Hypothalamus (tissue), 51 donors: ENCODE measurements at regions not wholly inside any gene's neighbourhood (a gene's known extent, or its start where the extent isn't known, plus 50 kb on each side); places are given as distances from the start of the nearest gene placed in this dataset.

Source experiments
- DNase-seq, 51 donors: peaks; one replicate each; lab custom pipeline; 2025; lab: John Stamatoyannopoulos, UW

DNA sequence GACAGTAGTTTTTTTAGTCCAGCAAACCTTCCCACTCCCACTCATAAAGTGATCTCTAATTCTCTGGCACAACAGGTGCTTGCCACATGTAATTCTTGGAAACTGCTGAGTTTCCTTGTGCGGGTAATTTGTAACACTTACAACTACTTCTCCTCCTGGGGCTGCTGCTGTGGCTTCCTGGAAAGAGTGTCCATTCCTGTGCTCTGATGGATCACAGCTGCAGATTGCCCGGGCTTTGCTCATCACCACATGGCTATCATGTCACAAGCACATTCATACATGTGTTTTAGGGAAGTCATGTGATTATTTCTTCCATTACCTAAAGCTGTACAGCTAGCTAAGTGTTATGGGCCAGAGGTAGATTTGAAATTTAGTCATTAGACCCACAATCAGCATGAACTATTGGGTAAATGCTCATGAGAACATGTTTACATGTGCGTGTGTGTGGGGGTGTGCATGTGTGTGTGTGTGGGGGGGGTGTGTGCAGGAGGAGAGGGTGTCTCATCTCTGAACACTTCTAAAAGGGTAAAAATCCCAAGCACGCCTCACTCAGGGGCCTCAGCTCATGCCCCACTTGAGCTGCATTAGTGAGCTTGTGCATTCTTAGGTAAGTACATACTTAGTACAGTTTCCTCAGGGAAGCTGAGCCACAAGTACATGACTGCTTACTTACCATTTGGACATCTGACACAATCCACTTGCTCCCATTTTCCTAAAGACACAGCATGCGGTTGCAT, 118.1 kb upstream of the CCDC112 start:
- no peak for DNase-seq

DNA sequence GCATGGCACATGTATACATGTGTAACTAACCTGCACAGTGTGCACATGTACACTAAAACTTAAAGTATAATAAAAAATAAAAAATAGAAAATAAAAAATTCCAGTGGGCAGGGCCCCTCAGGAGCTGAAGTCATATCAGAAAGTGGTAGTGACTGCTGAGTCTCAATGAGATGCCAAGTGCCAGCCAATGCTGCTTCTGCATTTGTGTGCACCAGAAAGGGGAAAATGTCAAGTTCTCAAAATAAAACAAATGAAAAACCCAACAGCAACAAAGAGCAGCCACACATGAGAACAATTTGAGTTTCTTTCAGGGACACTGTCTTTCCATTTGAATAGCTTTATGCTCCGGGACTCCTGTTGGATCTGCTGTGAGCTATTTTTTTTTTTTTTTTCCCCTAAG, 117.2 kb upstream of the CCDC112 start:
- no peak for DNase-seq

DNA sequence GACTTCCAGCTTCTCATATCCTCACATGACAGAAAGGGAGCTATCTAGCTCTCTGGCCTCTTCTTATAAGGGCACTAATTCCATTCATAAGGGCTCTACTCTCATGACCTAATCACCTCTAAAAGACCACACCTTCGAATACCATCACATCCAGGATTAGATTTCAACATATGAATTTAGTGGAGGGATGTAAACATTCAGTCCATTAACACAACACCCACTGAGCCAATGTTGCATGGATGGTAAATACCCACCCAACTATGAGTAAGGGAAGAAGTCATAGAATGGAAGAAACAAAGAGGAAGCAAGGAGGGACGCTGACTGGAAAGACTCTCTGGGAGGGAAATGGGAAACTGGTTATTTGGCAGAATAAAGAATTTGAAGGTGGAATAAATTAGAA, 112.6 kb upstream of the CCDC112 start:
- no peak for DNase-seq

- no peak for DNase-seq
These were observed 106.5 kb upstream of the CCDC112 start for GRCh38 chr5:115402822-115403577.

DNA sequence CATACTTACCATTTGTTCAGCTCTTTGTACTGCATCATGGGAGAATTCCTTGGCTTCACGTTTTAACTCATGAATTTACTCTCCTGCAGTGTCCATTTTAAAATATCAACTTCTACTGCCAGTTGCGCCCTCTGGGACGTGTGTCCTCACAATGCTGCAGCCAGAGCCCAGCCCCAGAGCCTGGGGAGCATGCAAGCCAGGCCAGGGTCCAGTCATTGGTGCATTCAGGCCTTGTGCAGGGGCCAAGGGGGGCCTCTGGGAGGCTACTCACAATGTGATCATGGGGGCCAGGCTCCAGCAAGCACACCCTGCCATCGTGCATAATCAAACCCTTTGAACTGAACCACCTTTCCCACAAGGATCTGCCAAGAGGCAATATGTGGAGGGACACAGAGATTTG, 105.6 kb upstream of the CCDC112 start:
- DNase-seq: no peak

GRCh38 chr5:115398719-115399118, 102.3 kb upstream of the CCDC112 start:
- no peak for DNase-seq

- no peak for DNase-seq
These were observed 100.2 kb upstream of the CCDC112 start for GRCh38 chr5:115396688-115397087.

DNA sequence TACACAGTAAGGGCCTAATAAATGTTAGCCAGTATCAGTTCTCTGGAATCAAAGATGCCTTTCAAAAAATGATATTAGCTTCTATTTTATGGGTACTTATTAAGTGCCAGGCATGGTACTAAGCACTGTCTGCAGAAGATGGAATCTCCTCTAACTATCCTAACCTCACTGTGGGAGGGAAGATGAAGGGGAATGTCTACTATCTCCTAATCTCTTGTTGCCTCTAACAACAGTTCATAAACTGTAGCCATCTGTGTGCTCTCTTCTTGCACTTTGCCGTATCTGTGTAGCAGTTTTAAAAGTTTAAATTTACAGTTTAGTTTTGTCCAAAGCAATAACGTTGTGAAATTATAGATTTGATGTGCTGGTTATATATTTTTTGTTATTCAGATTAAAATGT, 99.6 kb upstream of the CCDC112 start:
- no peak for DNase-seq

DNA sequence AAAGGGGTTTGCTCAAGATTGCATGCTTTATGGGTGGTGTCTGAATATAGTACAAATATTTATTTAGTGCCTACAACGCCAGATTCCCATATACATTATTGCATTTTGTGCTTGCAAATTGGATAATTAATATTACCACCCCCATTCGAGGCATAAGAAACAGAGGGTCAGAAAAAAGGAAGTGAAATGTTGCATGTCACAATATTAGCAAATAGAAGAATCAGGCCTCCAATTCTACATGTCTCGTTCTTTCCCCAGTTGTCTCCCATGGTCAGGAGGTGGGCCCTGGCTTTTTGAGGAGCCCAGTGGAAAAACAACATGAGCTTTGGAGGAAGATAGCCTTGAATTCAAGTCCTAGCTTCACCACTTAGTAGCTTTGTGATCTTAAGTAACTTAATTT, 98.1 kb upstream of the CCDC112 start:
- no peak for DNase-seq

- DNase-seq: no peak
These were observed 96.8 kb upstream of the CCDC112 start for GRCh38 chr5:115393239-115393638.

DNA sequence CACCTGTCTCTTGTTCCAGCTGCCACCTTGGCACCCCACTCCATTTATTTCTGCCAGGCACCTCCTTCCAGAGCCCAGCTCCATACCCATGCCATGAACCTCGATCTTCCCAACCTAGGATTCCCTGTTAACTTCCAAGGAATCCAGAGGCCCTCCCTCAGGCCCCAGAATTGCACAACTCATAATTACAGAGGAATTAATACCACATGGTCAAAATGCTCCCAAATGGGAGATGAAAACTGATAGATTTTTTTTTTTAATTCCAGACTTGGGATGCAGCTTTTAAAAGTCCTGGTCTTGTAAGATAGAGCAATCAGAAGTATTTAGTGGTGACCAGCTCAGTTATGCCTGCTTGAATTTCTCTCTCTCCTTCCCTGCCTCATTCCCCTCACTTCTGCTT, 96.2 kb upstream of the CCDC112 start:
- no peak for DNase-seq

DNA sequence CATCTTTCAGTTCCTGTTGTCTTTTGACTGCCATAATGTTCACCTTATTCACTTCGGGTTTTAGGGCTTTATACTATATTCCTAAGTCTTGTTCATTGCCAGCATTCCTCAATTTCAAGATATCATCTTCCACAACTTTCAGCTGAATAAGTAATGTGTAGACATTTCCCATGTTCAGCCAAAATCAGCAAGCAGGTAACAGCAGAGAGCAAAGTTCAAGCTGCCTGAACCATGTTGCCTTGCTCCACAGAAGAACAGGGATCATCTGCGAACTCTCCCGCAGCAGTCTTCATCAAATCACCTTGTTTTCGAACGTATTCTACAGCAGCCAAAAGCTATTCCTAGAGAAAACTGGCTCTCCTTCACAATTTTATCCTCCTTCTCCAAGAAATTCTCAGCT, 95.3 kb upstream of the CCDC112 start:
- DNase-seq: no peak

DNA sequence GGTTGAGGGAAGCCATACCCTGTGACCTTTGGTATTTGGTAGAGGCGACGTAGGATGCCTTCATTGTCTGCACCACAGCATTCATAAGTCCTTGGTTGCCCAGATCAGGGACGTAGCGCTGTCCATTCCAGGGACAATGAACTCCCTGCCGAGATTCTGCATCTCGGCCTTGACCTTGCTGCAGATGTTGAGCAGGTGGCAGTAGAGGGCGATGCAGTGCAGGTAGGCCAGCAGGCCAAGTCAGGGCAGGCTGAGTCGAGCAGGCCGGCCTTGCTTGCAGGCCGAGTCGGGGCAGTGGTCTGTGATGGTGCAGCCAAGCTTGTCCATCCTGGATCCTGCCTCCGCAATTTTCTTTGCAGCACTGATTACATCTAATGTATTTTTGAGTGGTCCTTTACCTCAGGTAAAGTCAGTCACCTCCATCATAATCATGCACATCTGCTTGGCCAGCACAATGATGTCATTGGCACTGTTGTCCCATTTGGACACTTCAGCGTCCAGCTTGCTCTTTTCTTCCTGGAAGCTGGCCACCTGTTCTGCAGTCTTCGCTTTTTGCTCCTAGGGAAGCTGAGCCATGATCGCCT, 93.4 kb upstream of the CCDC112 start:
- no peak for DNase-seq

DNA sequence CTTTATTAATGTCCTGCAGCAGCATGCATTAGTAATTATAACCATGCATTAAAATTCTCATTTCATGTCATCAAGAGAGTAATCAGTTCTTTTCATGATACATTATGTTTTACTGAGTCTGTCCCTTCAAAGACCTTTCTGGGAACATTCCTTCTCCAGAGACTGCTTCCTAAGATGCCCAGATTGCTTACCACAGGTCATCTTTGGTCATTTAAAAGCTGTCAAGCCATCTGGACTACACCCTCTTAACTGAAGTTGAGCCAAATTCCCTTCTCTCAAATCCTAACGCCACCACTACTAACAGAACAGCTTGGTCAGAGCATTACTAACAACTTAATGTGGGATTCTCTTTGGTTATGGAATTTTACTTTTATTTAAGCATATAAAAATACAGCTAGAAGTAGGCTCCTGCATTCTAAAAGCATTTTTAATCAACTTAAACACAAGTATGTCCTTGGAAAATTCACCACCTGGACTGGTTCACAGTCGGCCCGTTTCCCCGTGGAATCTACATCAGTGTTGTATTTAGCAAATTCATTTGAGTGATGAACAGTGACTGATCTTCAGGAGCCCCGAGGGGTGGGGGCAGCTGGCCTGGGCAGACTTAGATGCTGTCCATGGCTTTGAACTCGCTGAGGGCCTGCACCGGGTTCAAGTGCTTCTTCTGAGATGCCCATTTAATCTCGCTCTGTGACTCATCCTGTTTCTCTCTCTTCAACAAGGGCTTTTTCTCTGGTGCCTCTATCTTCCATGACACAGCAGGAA, 92.8 kb upstream of the CCDC112 start:
- no peak for DNase-seq

GRCh38 chr5:115388240-115388639, 91.8 kb upstream of the CCDC112 start:
- no peak for DNase-seq

DNA sequence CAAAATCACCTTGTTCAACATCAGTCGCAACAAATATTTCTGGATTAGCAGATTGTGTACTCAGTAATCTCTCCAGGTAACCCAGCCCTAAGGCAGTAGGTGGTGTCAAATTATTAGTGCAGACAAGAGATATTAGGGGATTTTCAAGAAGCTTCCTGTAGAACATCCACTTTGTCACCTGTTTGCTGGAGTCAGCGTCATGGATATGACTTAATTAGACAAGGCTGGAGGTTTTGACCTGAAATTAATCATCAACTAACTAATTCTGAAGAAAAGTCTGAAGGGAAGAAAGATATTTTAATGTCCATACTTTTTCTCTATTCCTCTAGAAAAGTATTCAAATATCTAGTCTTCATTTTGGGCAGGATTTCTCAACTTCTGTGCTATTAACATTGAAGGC, 91.4 kb upstream of the CCDC112 start:
- DNase-seq: no peak

GRCh38 chr5:115386657-115387056, 90.2 kb upstream of the CCDC112 start:
- no peak for DNase-seq

- no peak for DNase-seq
These were observed 88.3 kb upstream of the CCDC112 start for GRCh38 chr5:115384587-115385375.

DNA sequence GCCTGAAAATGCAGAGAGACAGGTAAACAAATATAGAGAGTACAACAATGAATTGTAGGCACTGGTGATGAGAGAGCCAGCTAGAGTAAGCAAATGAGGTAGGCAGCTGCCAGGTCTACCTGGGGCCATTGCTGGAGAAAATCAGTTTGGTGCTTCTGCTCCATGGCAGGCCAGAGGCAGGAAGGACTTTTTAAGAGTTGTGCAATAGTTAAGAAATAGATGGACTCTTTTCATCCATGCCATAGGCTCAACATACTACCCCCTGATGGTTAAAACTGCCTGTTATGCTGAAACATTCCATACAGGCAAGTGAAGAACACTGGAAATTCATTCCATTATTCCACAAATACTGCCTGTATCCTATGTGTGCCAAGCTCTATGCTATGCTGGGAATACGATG, 86.5 kb upstream of the CCDC112 start:
- no peak for DNase-seq

DNA sequence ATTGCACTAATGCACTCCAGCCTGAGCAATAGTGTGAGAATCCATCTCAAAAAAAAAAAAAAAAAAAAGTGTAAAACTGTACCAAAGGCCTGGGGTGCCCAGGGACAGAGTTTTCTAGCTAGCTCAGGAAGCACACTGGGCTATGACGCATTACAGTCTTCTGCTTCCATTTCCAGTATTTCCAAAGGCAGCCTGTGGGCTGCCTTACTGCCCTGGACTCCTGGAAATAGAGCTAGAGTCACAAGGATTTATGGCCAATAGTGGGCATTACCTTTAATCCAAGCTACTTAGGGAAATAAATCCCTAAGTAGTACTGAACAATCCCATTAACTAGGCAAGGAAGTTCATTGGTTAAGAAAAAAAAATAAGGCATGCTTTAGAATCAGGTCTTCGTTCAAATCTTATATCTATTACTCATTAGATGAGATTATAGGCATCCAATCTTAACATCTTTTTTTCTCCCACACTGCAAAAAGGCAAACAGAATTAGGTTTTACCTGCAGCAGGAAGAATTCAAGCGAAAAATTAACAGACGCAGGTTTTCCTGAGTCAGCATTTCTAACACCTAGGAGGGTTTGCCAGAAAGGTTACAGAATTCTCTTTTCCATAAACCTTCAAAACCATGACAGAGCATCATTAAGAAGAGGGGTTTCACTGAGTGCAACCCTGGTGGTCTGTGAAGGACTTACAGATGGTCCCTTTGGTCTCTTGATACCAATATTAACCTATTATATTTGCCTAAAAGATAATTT, 85.6 kb upstream of the CCDC112 start:
- DNase-seq: no peak
